ENCODE measurements at regions not wholly inside any gene's neighbourhood (a gene's known extent, or its start where the extent isn't known, plus 50 kb on each side); places are given as distances from the start of the nearest gene placed in this dataset.

GRCh38 chr10:123422261-123422660 lies 243.9 kb upstream of the GPR26 start (continued):
- TF ChIP-seq MLXIP (CRISPR knock-in tag; IDR thresholded peaks at IDR 0.05; ENCODE audit: borderline replicate concordance) (no peak), STAG1 (CRISPR knock-in tag; IDR thresholded peaks at IDR 0.05) (no peak), ARNT2 (CRISPR knock-in tag; IDR thresholded peaks at IDR 0.05; ENCODE audit: low read depth) (no peak), ZNF703 (CRISPR knock-in tag; IDR thresholded peaks at IDR 0.05; ENCODE audit: borderline replicate concordance) (no peak), ZNF33A (CRISPR knock-in tag; IDR thresholded peaks at IDR 0.05; ENCODE audit: borderline replicate concordance) (no peak), HNF1A (IDR thresholded peaks at IDR 0.05; ENCODE audit: low read depth) (no peak), HNF1A (CRISPR knock-in tag; IDR thresholded peaks at IDR 0.05; ENCODE audit: borderline replicate concordance) (no peak), CHD4 (IDR thresholded peaks at IDR 0.05; ENCODE audit: borderline replicate concordance, low read length) (no peak)
- TF ChIP-seq, protein P1, sequence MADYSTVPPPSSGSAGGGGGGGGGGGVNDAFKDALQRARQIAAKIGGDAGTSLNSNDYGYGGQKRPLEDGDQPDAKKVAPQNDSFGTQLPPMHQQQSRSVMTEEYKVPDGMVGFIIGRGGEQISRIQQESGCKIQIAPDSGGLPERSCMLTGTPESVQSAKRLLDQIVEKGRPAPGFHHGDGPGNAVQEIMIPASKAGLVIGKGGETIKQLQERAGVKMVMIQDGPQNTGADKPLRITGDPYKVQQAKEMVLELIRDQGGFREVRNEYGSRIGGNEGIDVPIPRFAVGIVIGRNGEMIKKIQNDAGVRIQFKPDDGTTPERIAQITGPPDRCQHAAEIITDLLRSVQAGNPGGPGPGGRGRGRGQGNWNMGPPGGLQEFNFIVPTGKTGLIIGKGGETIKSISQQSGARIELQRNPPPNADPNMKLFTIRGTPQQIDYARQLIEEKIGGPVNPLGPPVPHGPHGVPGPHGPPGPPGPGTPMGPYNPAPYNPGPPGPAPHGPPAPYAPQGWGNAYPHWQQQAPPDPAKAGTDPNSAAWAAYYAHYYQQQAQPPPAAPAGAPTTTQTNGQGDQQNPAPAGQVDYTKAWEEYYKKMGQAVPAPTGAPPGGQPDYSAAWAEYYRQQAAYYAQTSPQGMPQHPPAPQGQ (CRISPR knock-in tag; IDR thresholded peaks at IDR 0.05; ENCODE audit: borderline replicate concordance): no peak

Measured in HepG2 (cell line).